ENCODE measurements at regions not wholly inside any gene's neighbourhood (a gene's known extent, or its start where the extent isn't known, plus 50 kb on each side); places are given as distances from the start of the nearest gene placed in this dataset.
"Not testable (repeated sequence)": the region's sequence is repeated elsewhere in the genome, so short reads cannot be mapped to it uniquely, and the experiment has no call there.

DNA sequence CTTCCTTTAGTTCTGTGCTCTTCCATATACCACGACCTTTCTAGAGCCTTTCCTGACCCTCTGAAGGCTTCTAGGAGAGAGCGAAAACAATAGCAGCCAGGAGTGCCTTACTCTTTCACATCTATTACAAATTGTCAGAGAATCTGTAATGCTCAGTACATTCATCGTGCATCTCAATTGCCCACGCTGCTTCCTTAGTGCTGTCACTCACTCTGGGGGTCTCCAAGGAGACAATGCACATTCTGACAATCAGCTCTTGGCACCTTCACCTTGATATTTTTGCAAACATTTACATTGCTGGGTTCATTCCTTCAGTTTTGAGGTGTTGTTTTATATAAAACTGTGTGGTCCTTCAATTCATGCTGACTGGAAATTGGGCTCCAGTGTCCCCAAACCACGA, 110.1 kb upstream of the GPR101 start:
- no peaks in the 10 kb centered on the region for H3K9me2 ChIP-seq
- H3K9ac ChIP-seq = no peak overlapping the region
- no peak overlapping the region for H2AFZ ChIP-seq (ENCODE audit: low read depth)
- DNase-seq = no peak
- H4K20me1 ChIP-seq (ENCODE audit: insufficient read depth) = no peaks in the 10 kb centered on the region
- no peaks in the 10 kb centered on the region for H3K4me1 ChIP-seq (ENCODE audit: control insufficient read depth in 1 of 2, insufficient read depth in 2 of 2, low read depth in 1 of 2, low read length in 1 of 2)
- H3K27me3 ChIP-seq (ENCODE audit: insufficient read depth) = no peaks in the 10 kb centered on the region; the same call in 1 of the 2 replicates
- WGBS (ENCODE audit: low lambda C conversion rate) = 1% methylated on average over 5 of the region's 5 CpGs
- H3K4me2 ChIP-seq = no peak overlapping the region
- no peaks in the 10 kb centered on the region for H3F3A ChIP-seq (replicated peaks; ENCODE audit: insufficient read depth)
- ChIA-PET POLR2A (no interaction called here), CTCF (no interaction called here)
- H3K79me2 ChIP-seq (ENCODE audit: insufficient read depth) = no peaks in the 10 kb centered on the region; the same call in 1 of the 2 replicates
- H3K9me3 ChIP-seq = no peaks in the 10 kb centered on the region
- TF ChIP-seq FOXJ3 (CRISPR knock-in tag; IDR thresholded peaks at IDR 0.05) = no peak
- TF ChIP-seq EZH2phosphoT487 (IDR thresholded peaks at IDR 0.05; ENCODE audit: borderline replicate concordance, low read depth) = no peak
- TF ChIP-seq, protein P1, sequence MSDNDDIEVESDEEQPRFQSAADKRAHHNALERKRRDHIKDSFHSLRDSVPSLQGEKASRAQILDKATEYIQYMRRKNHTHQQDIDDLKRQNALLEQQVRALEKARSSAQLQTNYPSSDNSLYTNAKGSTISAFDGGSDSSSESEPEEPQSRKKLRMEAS (IDR thresholded peaks at IDR 0.05; ENCODE audit: low read depth) = no peak
- TF ChIP-seq POLR2AphosphoS5 (IDR thresholded peaks at IDR 0.05; ENCODE audit: low read depth, low read length) = no peak
- TF ChIP-seq, protein P2, sequence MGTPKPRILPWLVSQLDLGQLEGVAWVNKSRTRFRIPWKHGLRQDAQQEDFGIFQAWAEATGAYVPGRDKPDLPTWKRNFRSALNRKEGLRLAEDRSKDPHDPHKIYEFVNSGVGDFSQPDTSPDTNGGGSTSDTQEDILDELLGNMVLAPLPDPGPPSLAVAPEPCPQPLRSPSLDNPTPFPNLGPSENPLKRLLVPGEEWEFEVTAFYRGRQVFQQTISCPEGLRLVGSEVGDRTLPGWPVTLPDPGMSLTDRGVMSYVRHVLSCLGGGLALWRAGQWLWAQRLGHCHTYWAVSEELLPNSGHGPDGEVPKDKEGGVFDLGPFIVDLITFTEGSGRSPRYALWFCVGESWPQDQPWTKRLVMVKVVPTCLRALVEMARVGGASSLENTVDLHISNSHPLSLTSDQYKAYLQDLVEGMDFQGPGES (IDR thresholded peaks at IDR 0.05; ENCODE audit: low read depth, low read length) = no peak
- no peak for TF ChIP-seq EP300 (IDR thresholded peaks at IDR 0.05; ENCODE audit: borderline replicate concordance in 1 of 2, low read depth in 1 of 2, low read length in 1 of 2)
- no peak for TF ChIP-seq TCF12 (IDR thresholded peaks at IDR 0.05)
- TF ChIP-seq SIN3A (IDR thresholded peaks at IDR 0.05; ENCODE audit: borderline replicate concordance, low read depth, low read length) = no peak
- no peak for TF ChIP-seq GATA2 (CRISPR knock-in tag; IDR thresholded peaks at IDR 0.05)
- no peak for TF ChIP-seq JUND (IDR thresholded peaks at IDR 0.05)
- TF ChIP-seq YY1 (IDR thresholded peaks at IDR 0.05; ENCODE audit: low read depth) = no peak
- no peaks in the 10 kb centered on the region for H3K36me3 ChIP-seq (replicated peaks in 1 of 2; ENCODE audit: control insufficient read depth in 1 of 2, insufficient read depth in 2 of 2, low read length in 1 of 2)
- H3K4me3 ChIP-seq (ENCODE audit: low read depth in 2 of 2, low read length in 1 of 2) = no peak overlapping the region
- H3K27ac ChIP-seq (ENCODE audit: low read depth in 2 of 2, low read length in 1 of 2) = no peak overlapping the region

DNA sequence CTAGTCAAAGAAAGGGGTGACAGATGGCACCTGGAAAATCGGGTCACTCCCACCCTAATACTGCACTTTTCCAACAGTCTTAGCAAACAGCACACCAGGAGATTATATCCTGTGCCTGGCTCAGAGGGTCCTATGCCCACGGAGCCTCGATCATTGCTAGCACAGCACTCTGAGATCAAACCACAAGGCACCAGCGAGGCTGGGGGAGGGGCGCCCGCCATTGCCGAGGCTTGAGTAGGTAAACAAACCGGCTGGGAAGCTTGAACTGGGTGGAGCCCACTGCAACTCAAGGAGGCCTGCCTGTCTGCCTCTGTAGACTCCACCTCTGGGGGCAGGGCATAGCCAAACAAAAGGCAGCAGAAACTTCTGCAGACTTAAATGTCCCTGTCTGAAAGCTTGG, 88.9 kb upstream of the GPR101 start:
- H3F3A ChIP-seq (replicated peaks; ENCODE audit: insufficient read depth); H3K36me3 ChIP-seq (replicated peaks in 1 of 2; ENCODE audit: control insufficient read depth in 1 of 2, insufficient read depth in 2 of 2, low read length in 1 of 2); H3K27me3 ChIP-seq (ENCODE audit: insufficient read depth); H3K4me3 ChIP-seq (ENCODE audit: low read depth in 2 of 2, low read length in 1 of 2); H4K20me1 ChIP-seq (ENCODE audit: insufficient read depth); H2AFZ ChIP-seq (ENCODE audit: low read depth); POLR2A ChIA-PET; H3K9me3 ChIP-seq; CTCF ChIA-PET; H3K4me2 ChIP-seq; H3K79me2 ChIP-seq (ENCODE audit: insufficient read depth); H3K27ac ChIP-seq (ENCODE audit: low read depth in 2 of 2, low read length in 1 of 2); H3K9ac ChIP-seq; DNase-seq; H3K9me2 ChIP-seq; H3K4me1 ChIP-seq (ENCODE audit: control insufficient read depth in 1 of 2, insufficient read depth in 2 of 2, low read depth in 1 of 2, low read length in 1 of 2): not testable (repeated sequence)
- 2% methylated on average over 6 of the region's 8 CpGs for WGBS (ENCODE audit: low lambda C conversion rate)

DNA sequence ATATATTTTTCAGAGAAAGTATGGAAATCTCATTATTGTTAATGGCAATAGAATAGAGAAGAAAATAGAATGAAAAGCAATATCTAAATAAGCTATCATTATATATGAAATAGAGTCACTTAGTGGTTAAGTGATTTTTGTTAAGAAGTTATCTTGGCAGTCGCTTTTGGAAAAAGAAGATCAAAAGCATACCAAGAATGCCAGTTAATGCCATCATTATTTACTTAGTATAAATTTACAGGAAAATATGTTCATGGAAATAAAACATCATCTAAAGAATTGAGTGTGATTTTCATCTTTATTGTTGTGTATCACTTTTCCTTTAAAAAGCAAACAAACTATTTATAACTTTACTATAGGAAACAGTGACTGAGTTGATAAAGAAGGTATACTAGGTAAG, 85.3 kb upstream of the GPR101 start:
- DNase-seq = no peak
- Histone ChIP-seq H3K36me3 (replicated peaks in 1 of 2; ENCODE audit: control insufficient read depth in 1 of 2, insufficient read depth in 2 of 2, low read length in 1 of 2) (no peaks in the 10 kb centered on the region), H3K9me2 (no peaks in the 10 kb centered on the region), H4K20me1 (ENCODE audit: insufficient read depth) (no peaks in the 10 kb centered on the region), H3K27me3 (ENCODE audit: insufficient read depth) (no peaks in the 10 kb centered on the region), H3K9me3 (no peaks in the 10 kb centered on the region), H2AFZ (ENCODE audit: low read depth) (no peak overlapping the region), H3K4me2 (no peak overlapping the region), H3K79me2 (ENCODE audit: insufficient read depth) (no peaks in the 10 kb centered on the region), H3K4me3 (ENCODE audit: low read depth in 2 of 2, low read length in 1 of 2) (no peak overlapping the region), H3K9ac (no peak overlapping the region), H3F3A (replicated peaks; ENCODE audit: insufficient read depth) (no peaks in the 10 kb centered on the region), H3K4me1 (ENCODE audit: control insufficient read depth in 1 of 2, insufficient read depth in 2 of 2, low read depth in 1 of 2, low read length in 1 of 2) (no peaks in the 10 kb centered on the region), H3K27ac (ENCODE audit: low read depth in 2 of 2, low read length in 1 of 2) (no peak overlapping the region)
- ChIA-PET POLR2A (no interaction called here), CTCF (no interaction called here)
- WGBS (ENCODE audit: low lambda C conversion rate) = 2% methylated on average over 1 of the region's 1 CpG
- TF ChIP-seq, protein P1 (IDR thresholded peaks at IDR 0.05; ENCODE audit: low read depth) = no peak
- TF ChIP-seq JUND (IDR thresholded peaks at IDR 0.05) (no peak), RCOR1 (IDR thresholded peaks at IDR 0.05; ENCODE audit: low read length) (no peak), EP300 (IDR thresholded peaks at IDR 0.05; ENCODE audit: borderline replicate concordance in 1 of 2, low read depth in 1 of 2, low read length in 1 of 2) (no peak), SIN3A (IDR thresholded peaks at IDR 0.05; ENCODE audit: borderline replicate concordance, low read depth, low read length) (no peak), GATA2 (CRISPR knock-in tag; IDR thresholded peaks at IDR 0.05) (no peak), ELF1 (IDR thresholded peaks at IDR 0.05) (no peak), NRF1 (IDR thresholded peaks at IDR 0.05; ENCODE audit: low read depth, low read length) (no peak), TAF1 (IDR thresholded peaks at IDR 0.05; ENCODE audit: borderline replicate concordance, low read depth, low read length) (no peak)
- TF ChIP-seq, protein P3, sequence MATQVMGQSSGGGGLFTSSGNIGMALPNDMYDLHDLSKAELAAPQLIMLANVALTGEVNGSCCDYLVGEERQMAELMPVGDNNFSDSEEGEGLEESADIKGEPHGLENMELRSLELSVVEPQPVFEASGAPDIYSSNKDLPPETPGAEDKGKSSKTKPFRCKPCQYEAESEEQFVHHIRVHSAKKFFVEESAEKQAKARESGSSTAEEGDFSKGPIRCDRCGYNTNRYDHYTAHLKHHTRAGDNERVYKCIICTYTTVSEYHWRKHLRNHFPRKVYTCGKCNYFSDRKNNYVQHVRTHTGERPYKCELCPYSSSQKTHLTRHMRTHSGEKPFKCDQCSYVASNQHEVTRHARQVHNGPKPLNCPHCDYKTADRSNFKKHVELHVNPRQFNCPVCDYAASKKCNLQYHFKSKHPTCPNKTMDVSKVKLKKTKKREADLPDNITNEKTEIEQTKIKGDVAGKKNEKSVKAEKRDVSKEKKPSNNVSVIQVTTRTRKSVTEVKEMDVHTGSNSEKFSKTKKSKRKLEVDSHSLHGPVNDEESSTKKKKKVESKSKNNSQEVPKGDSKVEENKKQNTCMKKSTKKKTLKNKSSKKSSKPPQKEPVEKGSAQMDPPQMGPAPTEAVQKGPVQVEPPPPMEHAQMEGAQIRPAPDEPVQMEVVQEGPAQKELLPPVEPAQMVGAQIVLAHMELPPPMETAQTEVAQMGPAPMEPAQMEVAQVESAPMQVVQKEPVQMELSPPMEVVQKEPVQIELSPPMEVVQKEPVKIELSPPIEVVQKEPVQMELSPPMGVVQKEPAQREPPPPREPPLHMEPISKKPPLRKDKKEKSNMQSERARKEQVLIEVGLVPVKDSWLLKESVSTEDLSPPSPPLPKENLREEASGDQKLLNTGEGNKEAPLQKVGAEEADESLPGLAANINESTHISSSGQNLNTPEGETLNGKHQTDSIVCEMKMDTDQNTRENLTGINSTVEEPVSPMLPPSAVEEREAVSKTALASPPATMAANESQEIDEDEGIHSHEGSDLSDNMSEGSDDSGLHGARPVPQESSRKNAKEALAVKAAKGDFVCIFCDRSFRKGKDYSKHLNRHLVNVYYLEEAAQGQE (IDR thresholded peaks at IDR 0.05; ENCODE audit: low read depth, low read length) = no peak

Data from SK-N-SH (cell line).